ENCODE measurements at regions not wholly inside any gene's neighbourhood (a gene's known extent, or its start where the extent isn't known, plus 50 kb on each side); places are given as distances from the start of the nearest gene placed in this dataset.
"Not testable (repeated sequence)": the region's sequence is repeated elsewhere in the genome, so short reads cannot be mapped to it uniquely, and the experiment has no call there.

DNA sequence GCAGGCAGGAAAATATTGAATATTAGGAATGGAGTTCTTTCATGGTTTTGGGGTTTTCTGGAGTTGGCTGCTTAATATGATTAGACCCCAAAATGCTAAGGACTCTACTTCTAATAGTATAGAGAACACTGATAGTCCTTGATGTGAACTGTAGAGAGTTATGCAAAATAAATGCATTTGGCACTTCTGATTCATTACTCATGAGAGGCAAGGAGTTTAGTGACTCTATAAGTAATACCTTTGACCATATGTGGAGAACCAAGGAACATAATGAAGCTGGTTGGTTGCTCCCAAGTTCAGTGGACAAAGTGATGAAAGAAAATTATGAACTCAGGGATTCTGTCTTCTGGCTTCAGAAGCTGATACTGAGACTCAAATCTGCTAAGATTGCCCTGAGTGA lies 83.9 kb upstream of the RANBP6 start:
- H3K4me1 ChIP-seq (ENCODE audit: insufficient read depth, low read length); ATAC-seq (ENCODE audit: insufficient read depth, low read depth); H2AFZ ChIP-seq (ENCODE audit: low read depth, low read length); H3K27ac ChIP-seq (ENCODE audit: low read length); H3K27me3 ChIP-seq (ENCODE audit: insufficient read depth, low read length, poor library complexity); H3K4me2 ChIP-seq (ENCODE audit: insufficient read depth, low read length); H3K9me3 ChIP-seq (ENCODE audit: insufficient read depth, low read length, severe bottlenecking); H3K36me3 ChIP-seq (ENCODE audit: insufficient read depth, low read length); H3K9ac ChIP-seq (ENCODE audit: low read depth, low read length); DNase-seq; H3K4me3 ChIP-seq (ENCODE audit: low read depth in 1 of 2, low read length in 2 of 2); H3K79me2 ChIP-seq (ENCODE audit: insufficient read depth, low read length); H4K20me1 ChIP-seq (ENCODE audit: insufficient read depth, low read length): not testable (repeated sequence)

DNA sequence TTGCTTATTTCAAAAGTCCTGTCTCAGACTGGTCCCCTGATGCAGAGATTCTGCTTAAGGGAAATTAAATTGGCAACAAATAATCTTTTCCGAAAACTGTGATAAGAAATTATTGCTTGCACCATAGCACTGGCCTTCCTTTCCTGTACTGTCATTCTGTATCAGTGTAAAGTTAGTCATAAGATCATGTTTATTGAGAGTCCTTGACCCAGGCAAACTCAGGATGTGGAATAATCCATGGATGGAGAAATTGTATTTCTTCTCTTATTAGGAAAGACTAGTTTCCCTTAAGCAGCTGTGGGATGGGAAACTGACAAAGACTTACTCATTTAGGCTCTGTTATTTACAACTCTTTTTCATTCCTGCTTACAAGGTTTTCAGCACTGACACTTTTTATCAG lies 83.0 kb upstream of the RANBP6 start:
- ATAC-seq (ENCODE audit: insufficient read depth, low read depth) (no peak), DNase-seq (no peak)
- H3K36me3 ChIP-seq (ENCODE audit: insufficient read depth, low read length) = no peaks in the 10 kb centered on the region
- no peak overlapping the region for H3K27ac ChIP-seq (ENCODE audit: low read length)
- H3K4me3 ChIP-seq (ENCODE audit: low read depth in 1 of 2, low read length in 2 of 2) = no peak overlapping the region
- H3K9me3 ChIP-seq (ENCODE audit: insufficient read depth, low read length, severe bottlenecking) = no peaks in the 10 kb centered on the region
- no peaks in the 10 kb centered on the region for H4K20me1 ChIP-seq (ENCODE audit: insufficient read depth, low read length)
- no peaks in the 10 kb centered on the region for H3K79me2 ChIP-seq (ENCODE audit: insufficient read depth, low read length)
- no peak overlapping the region for H3K9ac ChIP-seq (ENCODE audit: low read depth, low read length)
- no peak overlapping the region for H3K4me2 ChIP-seq (ENCODE audit: insufficient read depth, low read length)
- no peaks in the 10 kb centered on the region for H3K4me1 ChIP-seq (ENCODE audit: insufficient read depth, low read length)
- no peaks in the 10 kb centered on the region for H3K27me3 ChIP-seq (ENCODE audit: insufficient read depth, low read length, poor library complexity)
- no peak for TF ChIP-seq CTCF (IDR thresholded peaks at IDR 0.05; ENCODE audit: borderline replicate concordance, extremely low read depth, low read length, poor library complexity, severe bottlenecking)
- TF ChIP-seq EZH2 (IDR thresholded peaks at IDR 0.05; ENCODE audit: borderline replicate concordance, low read depth, low read length, severe bottlenecking) = no peak
- H2AFZ ChIP-seq (ENCODE audit: low read depth, low read length) = no peak overlapping the region

DNA sequence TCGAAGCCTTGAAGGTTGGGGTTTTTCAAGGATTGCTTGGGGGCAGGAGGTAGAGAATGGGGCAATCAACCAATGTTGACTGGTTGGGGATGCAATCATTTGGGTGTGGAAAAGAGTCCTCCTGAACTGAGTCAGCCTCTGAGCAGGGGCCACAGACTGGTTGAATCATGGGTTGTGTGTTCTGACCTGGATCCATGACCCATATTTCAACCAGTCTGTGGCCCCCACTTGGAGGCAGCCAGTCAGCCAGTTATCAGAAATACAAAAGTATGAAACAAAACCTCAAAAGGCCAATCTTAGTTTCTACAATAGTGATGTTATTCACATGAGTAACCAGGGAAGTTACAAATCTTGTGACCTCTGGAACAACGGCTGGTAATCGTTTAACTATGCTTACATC lies 81.4 kb upstream of the RANBP6 start:
- Histone ChIP-seq H2AFZ (ENCODE audit: low read depth, low read length) (no peak overlapping the region), H3K79me2 (ENCODE audit: insufficient read depth, low read length) (no peaks in the 10 kb centered on the region), H3K36me3 (ENCODE audit: insufficient read depth, low read length) (no peaks in the 10 kb centered on the region), H3K4me2 (ENCODE audit: insufficient read depth, low read length) (no peak overlapping the region), H3K27ac (ENCODE audit: low read length) (no peak overlapping the region), H3K4me3 (ENCODE audit: low read depth in 1 of 2, low read length in 2 of 2) (no peak overlapping the region), H3K27me3 (ENCODE audit: insufficient read depth, low read length, poor library complexity) (no peaks in the 10 kb centered on the region), H3K9ac (ENCODE audit: low read depth, low read length) (no peak overlapping the region), H3K9me3 (ENCODE audit: insufficient read depth, low read length, severe bottlenecking) (no peaks in the 10 kb centered on the region), H4K20me1 (ENCODE audit: insufficient read depth, low read length) (no peaks in the 10 kb centered on the region), H3K4me1 (ENCODE audit: insufficient read depth, low read length) (no peaks in the 10 kb centered on the region)
- DNase-seq = no peak
- ATAC-seq (ENCODE audit: insufficient read depth, low read depth) = no peak
- no peak for TF ChIP-seq EZH2 (IDR thresholded peaks at IDR 0.05; ENCODE audit: borderline replicate concordance, low read depth, low read length, severe bottlenecking)
- no peak for TF ChIP-seq CTCF (IDR thresholded peaks at IDR 0.05; ENCODE audit: borderline replicate concordance, extremely low read depth, low read length, poor library complexity, severe bottlenecking)

GRCh38 chr9:6090277-6091210 lies 75.1 kb upstream of the RANBP6 start:
- Histone ChIP-seq H3K9me3 (ENCODE audit: insufficient read depth, low read length, severe bottlenecking) (no peaks in the 10 kb centered on the region), H4K20me1 (ENCODE audit: insufficient read depth, low read length) (no peaks in the 10 kb centered on the region), H3K27me3 (ENCODE audit: insufficient read depth, low read length, poor library complexity) (no peaks in the 10 kb centered on the region), H3K4me3 (ENCODE audit: low read depth in 1 of 2, low read length in 2 of 2) (no peak overlapping the region), H3K27ac (ENCODE audit: low read length) (no peak overlapping the region), H3K4me1 (ENCODE audit: insufficient read depth, low read length) (no peaks in the 10 kb centered on the region), H2AFZ (ENCODE audit: low read depth, low read length) (no peak overlapping the region), H3K36me3 (ENCODE audit: insufficient read depth, low read length) (no peaks in the 10 kb centered on the region), H3K79me2 (ENCODE audit: insufficient read depth, low read length) (no peaks in the 10 kb centered on the region), H3K9ac (ENCODE audit: low read depth, low read length) (no peak overlapping the region), H3K4me2 (ENCODE audit: insufficient read depth, low read length) (no peak overlapping the region)
- no peak for TF ChIP-seq EZH2 (IDR thresholded peaks at IDR 0.05; ENCODE audit: borderline replicate concordance, low read depth, low read length, severe bottlenecking)
- no peak for TF ChIP-seq CTCF (IDR thresholded peaks at IDR 0.05; ENCODE audit: borderline replicate concordance, extremely low read depth, low read length, poor library complexity, severe bottlenecking)
- DNase-seq (no peak), ATAC-seq (ENCODE audit: insufficient read depth, low read depth) (no peak)
